HG02981 (cell line): ENCODE measurements at regions not wholly inside any gene's neighbourhood (a gene's known extent, or its start where the extent isn't known, plus 50 kb on each side); places are given as distances from the start of the nearest gene placed in this dataset.
"Not testable (repeated sequence)": the region's sequence is repeated elsewhere in the genome, so short reads cannot be mapped to it uniquely, and the experiment has no call there.

Source experiments
- ATAC-seq: cut with Tn5 transposase; IDR thresholded peaks from one replicate; pipeline ENCODE4 v1.9.1; 2021; ENCODE audit warnings: mild to moderate bottlenecking, moderate library complexity; ENCODE audit not compliant: unreplicated experiment

DNA sequence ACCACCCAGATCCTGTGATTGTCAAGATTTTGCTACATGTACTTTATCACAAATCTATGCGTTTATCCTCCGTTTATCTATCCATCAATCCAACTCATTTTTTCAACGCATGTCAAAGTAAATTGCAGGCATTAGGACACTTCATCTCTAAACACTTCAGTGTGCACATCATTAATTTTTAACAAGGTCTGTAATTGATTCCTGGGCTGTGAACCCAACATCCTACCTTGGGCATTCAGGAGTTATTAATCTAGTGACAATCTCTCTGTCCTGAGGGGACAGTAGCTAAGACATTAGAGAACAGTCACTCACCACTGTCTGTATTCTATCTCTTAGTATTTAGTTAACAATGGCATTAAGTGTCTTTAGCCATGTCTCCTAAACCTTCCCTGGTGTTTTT is 264.7 kb downstream of the SOX9 start:
- ATAC-seq = no peak

DNA sequence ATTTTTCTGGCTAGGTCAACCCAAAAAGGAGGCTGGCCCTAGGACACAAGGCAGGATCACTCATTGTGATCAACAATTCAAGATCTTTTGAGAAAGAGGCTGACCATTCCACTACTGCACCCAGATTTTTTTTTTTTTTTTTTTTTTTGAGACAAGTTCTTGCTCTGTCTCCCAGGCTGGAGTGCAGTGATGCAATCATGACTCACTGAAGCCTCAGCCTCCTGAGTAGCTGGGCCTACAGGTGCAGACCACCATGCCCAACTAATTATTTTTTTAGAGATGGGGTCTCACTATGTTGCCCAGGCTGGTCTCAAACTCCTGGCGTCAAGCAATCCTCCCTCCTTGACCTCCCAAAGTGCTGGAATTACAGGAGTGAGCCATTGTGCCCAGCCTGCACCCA is 265.4 kb downstream of the SOX9 start:
- ATAC-seq = not testable (repeated sequence)

DNA sequence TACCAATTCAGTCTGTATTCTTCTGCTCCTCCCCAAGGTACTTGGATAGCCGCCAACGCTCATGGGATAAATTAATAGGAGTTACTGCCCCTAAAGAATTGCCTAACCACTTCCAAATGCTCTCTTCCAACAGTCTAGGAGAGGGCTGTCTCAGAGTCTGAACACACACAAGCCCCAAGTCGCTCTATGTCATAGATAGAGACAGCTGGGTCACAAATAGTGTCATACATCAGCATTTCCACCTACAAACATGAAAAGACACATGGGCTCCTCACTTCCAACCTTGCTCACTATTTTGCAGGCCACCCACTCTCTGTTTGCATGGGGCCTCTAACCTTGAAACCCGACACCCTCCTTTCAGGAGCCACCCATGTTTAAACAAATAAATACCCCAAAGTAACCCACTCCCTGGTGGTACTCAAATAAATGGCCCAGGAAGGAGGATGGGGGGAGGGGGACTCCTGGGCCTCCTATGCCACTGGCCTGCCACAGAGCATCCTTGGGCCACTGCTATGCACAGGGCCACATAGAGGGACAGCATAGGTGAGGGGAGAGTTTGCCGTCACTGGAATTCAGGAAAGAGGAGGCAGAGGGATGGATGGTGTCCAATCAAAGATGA is 265.9 kb downstream of the SOX9 start:
- no peak for ATAC-seq

DNA sequence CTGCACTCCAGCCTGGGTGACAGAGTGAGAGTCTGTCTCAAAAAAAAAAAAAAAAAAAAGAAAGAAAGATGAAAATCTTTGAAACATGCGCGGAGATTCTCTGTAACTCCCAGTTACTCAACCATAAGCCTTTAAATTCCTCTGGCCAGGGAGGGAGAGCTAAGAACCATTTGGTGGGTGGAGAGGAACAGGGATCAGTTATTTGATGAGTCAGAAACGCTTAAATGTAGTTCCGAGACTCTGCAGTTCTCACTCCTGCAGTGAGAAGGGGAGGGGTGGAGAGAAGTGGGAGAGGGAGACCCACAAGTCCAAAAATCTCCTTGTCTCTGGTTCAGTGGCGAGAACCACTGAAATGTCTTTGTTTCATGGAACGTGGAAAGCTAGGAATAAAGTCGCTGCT is 266.7 kb downstream of the SOX9 start:
- no peak for ATAC-seq

DNA sequence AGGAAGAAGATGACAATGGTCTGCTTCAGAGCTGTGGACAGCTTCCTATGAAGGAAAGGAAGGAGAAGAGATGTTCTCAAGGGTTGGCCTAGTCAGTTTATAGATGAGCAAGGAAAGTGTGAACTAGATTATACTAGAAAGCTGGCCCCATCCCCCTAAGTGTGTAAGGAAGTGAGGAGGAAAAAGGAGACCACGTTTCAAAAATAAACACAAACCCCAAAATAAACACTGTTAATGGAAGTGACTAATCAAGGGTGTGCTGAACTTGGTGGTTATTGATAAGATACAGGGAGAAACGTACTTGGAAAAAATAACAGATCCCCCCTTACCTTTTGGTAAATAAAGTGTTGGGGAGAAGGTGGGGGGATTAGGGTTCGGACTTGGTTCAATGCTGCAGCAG is 267.1 kb downstream of the SOX9 start:
- ATAC-seq = no peak

DNA sequence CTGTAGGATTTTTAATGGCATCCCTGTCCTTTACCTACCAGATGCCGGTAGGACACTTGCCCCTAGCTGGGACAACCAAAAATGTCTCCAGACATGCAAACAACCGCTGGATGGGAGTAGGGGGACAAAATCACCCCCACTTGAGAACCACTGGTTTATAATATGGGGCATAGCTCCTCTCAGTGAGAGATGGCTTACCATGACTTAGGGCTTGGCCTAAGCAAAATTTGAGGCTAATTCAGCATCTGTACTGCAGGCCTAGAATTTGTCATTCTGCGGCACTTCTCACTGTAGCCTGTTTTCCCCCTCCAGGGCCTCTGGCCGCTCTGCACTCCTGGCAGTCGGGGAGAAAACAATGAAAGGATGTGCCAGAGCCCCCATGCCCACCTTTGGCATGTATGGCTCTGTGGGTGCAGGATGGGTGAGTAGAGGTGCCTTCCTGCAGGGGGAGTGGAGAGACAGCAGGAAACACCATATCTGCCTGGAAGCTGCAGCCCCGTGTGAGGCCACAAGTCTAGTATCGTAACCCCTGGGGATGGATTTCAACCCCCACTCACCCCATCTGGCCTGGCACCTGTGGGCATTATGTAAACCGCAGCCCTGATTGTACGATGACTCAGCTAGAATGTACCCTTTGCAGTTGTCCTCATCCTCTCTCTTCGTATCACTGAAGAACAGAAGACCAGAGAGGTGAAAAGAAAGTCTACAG is 268.1 kb downstream of the SOX9 start:
- peak; percentile 63 for ATAC-seq

DNA sequence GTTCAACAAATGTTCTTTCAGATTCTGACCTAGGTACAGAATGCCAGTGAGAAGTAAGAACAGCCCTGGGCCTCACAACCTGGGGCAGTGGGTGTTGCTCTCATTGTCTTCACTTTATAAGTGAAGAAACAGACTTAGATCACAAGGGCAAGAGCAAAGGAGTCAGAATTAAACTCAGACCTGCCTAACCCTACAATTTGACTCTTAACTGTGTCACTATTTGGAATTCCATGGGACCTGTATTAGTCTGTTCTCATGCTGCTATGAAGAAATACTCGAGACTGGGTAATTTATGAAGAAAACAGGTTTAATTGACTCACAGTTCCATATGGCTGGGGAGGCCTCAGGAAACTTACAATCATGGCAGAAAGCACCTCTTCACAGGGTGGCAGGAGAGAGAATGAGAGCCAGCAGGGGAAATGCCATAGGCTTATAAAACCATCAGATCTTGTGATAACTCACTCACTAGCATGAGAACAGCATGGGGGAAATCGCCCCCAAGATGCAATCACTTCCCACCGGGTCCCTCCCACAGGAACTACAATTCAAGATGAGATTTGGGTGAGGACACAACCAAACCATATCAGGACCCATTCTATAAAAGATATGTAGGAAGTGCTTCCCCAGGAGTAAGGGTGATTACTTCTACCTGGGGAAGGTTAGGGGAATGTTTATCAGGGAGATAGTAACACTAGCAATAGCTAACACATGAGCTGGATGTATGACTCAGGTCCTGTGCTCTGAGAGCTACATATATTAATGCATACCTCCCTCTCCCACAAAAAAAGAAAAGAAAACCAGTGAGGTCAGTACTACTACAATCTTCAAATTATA is 270.1 kb downstream of the SOX9 start:
- no peak for ATAC-seq

DNA sequence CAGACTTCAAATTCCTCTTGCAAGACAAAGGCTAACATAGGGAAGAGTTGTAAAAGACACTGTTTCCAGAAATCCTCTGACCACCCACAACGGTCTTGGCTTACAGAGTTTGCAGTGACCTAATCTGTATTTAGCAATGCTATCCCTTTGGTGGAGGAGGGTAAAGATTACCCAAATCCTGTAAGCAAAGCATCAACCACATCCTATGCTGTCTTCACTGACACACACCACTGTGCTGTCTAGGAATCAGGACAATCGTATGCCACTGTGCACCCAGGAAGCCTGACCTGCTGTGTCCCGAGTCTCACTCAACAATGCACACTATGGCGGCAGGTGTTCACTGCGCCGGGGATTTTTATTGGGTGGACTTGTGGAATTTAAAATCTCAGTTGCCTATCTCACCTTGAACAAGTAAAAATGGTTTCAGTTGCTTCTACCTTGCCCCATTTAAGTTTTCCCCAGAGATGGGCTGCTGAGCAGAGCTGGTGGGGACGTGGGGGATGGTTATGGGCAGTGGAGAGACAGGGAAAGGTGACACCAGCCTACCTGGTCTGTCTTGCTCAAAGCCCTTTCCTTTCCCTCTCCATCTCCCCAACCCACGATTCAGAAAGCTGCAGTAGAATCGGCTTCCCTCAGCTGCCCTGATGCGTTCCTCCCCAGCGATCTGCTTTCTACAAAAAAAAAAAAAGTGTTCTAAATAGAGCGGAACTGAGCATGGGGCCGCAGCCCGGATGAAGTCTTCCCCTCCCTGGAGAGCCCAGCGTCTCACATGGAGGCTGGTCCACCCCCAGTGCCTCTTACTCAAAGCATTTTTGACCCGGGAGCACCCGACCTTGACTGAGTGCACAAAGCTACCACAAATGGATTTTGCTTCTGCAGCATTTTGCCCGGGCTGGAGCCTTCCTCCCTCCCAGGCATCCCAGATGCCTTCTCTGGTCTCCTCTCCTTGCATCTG is 271.5 kb downstream of the SOX9 start:
- no peak for ATAC-seq

DNA sequence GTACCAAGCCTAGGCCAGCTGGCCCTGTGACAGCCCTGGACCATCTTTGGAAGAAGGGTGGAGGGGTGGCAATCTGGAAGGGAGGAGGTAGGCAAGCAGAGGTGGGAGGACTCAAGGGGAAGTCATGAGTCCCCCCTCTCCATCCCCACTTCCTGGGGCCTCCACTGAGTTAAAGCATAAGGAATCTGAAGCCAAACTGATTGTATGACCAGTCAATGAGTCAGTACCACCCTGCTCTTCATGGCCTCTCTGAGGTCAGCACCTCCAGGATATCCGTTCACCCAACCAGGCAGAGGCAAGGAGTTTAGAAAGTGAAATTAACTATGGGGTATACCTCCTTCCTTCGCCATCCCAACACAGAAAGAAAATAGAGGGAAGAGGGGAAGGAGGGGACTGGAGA is 272.7 kb downstream of the SOX9 start:
- ATAC-seq = no peak

DNA sequence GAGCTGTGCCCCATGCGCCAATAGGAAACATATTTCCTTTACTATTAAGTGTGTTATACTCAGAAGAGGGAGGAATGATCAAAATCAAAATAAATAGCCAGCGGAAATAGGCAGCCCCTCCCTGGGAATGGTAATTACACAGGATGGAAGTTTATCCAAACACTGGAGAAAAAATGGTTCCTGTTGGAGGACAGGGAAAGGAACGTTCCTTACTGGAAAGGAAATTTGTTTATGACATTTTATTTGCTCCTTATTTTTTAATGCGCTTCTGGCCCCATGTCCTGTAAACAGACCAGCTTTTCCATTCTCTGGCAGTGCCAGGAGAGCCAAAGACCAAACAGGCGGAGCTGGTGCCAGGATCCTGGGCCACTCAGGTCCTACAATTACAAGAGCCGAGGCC is 273.7 kb downstream of the SOX9 start:
- ATAC-seq = no peak

DNA sequence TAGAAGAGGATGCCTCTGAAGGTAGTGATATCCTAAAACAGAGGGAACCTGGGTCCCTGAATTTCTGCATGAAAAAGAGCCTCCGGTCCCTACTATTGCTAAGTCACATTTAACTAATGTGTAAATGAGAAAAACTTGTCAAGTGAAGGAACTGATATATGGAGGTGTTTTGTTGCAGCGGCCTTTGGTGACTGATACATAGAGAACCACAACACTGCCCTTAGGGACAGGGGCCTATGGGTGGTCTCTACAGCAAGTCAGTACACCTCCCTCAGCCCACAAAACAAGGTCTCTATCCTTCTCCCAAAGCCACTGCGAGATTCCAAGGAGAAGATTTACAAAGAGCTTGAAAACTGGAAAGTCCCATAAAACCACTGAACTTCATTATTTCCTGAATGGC is 275.3 kb downstream of the SOX9 start:
- no peak for ATAC-seq

DNA sequence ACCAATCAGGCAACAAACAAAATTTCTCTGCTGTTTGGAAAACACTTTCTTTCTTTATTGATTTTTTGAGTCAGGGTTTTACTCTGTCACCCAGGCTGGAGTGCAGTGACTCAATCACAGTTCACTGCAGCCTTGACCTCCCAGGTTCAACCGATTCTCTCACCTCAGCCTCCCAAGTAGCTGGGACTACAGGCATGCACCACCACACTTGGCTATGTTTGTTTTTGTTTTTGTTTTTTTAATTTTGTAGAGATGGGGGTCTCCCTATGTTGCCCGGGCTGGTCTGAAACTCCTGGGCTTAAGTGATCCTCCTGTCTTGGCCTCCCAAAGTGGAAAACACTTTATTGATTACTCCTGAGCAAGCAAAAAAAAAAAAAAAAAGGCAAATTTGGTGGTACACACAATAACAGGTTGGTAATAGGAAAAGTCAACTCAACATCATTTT is 276.4 kb downstream of the SOX9 start:
- no peak for ATAC-seq

DNA sequence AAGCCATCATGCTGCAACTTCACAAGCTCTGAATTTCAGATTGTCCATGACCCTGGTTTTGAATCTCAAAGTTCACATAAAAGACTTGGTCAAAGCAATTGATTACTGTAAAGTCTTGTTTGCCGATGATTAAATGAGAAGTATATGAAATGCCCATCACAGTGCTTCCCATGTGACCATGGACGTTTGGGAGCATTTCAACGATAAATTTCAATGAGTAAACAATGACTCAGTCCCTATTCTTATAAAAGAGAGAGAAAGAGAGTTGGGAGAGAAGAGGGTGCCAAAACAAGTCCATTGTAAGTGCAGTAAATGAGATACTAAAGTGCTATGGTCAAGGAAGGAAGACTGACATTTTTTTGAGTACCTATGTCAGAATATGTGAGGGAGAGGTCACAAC is 276.9 kb downstream of the SOX9 start:
- ATAC-seq = no peak

DNA sequence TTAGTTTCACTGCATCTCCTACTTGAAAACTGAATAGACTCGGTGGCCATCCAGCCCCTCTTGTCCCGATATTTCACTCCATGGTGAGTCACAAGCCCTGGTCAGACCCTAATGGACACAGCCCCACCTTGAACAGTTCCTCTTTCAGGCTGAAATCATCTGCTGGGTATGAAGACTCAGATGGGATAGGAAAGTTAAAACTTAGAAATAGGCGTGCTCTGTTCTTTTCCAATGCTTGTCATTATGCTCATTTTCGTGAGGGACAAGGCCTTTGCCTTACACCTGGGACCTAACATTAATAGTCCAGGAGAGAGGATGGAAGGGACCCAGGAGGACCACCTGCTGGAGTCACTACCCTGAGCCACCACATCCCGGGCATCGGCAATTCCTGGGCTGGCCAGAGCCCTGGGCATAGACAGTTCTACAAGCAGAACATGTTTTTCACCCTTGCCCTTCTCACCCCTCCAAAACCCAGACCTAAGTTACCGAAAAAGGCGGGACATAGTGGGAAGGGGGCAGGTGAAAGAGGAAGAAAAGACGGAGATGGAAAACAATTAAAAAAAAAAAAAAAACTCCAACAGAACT is 278.3 kb downstream of the SOX9 start:
- ATAC-seq = no peak

DNA sequence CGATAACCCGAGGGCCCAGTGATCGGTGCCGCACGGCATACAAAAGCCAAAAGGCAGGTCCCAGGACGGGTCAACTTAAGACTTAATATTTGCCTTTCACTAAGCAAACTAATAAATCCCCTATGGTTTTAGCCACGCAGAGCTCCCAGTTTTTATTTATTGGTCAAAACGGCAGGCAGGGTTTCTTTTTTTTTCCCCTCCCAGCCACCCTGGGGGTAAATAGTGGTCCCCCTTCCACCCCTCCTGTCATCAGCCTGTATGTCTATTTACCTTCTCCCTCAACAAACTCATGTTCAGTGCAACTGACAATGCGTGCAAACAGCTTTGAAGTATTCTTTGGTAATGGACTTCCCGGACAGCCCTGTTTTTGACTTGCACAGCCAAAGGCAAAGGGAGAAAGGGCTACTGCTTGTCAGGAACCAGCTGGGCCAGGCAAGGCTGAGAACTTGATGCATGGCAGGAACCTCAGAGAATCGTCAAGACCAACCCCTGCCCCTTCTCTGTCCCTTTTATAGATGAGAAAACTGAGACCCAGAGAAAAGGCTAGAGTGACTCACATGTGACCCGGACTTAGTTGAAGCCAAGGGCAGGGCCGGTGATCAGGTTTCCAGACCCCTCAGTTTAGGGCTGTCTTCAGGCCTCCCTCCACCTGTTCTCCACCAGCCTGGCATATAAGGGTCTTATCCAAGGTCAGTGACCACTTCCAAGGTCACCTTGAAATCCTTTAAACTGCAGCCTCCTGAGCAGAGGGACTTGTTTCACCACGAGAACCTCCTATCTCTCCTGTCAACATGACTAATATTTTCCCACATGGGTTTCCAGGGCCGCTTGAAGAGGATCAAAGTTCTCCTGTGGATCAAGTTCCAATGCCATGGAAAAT is 279.0 kb downstream of the SOX9 start:
- no peak for ATAC-seq

DNA sequence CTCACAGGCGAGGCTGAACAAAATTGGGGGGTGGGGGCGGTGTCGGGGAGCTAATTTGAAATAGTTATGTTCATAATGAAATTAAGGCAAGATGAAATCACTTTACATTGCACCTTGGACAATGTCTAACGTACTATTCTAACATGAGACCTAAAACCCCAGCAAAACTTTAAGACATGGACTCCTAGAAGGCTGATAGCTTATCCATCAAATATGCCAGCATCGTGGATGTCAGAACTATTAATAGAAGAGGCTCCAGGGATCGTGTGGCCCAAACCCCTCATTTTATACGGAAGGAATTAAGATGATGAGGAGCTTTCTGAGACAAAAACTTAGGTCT is 279.6 kb downstream of the SOX9 start:
- ATAC-seq = no peak

DNA sequence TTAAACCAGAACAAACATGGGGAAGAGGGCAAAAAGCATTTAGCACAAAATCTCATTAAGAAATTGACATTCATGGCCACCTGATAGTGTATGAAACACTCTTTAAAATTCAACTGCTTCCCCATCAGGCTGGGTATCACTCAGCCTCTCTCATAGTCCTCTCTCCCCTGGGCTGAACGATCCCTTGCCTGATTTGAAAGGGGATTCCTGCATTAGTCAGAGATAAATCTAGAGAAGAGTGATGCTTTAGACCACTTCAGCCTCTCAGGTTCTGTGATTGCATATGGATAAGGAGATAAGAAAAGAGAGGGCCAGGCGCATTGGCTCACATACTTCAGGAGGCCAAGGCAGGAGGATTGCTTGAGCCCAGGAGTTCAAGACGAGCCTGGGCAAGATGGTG is 280.0 kb downstream of the SOX9 start:
- no peak for ATAC-seq

DNA sequence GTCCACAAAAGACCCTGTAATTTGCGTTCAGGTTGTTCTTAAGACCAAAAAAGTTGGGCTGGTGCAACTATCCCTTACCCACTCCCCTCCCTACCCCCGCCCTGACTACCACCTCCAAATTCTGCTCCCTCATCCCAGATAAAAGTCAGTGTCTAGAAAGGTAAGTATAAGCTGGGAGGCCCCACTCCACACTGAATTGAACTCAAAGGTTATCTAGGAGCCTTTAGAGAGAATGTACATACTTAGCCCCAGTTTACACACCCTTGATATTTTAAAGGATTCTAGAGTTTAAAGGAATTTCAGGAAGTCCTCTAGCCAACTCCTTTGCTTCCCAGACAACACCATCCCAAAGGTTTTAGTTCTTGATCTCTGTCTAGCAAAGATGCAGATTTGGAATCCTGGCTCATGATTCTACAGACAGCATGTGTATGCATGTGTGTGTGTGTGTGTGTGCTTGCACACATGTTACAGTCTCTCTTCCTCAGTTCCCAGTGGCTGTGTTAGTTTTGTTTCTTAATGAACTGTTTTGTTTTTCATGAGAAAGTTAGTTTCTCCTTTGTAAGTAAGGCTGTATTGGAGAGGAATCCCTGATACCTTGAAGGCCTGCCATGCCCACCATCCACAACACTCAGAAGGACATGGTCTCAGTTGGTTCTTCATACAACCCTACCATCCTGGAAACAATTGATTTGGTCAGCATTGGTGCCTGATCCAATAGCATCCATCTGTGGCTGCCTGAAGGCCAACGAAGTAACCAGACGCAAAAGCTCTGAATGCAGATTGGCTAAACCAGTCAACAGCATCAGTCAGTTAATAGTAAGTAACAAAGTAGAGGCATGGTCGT is 281.3 kb downstream of the SOX9 start:
- no peak for ATAC-seq

DNA sequence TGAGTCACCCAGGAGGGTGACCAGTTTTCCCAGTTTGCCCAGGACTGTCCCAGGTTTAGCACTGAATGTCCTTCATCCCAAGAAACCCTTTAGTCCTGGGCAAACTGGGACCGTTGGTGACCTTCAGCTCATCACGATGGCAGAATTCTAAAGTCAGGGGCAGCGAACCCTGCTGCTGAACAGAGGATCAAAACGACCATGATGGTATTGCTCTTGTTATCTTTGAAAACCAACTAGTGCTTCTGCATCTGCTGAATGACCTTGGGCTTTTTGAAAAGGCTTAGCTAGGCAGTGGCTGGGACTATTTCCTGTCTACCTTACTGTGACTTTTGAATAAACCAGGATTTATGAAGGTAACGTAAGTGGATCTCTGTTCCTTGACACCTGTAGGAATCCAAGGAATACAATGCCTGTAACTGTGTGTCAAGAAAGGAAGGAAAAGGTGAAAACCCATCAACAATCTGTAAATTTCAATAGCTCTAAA is 281.9 kb downstream of the SOX9 start:
- ATAC-seq = no peak
